ENCODE measurements at regions not wholly inside any gene's neighbourhood (a gene's known extent, or its start where the extent isn't known, plus 50 kb on each side); places are given as distances from the start of the nearest gene placed in this dataset.
"Not testable (repeated sequence)": the region's sequence is repeated elsewhere in the genome, so short reads cannot be mapped to it uniquely, and the experiment has no call there.

DNA sequence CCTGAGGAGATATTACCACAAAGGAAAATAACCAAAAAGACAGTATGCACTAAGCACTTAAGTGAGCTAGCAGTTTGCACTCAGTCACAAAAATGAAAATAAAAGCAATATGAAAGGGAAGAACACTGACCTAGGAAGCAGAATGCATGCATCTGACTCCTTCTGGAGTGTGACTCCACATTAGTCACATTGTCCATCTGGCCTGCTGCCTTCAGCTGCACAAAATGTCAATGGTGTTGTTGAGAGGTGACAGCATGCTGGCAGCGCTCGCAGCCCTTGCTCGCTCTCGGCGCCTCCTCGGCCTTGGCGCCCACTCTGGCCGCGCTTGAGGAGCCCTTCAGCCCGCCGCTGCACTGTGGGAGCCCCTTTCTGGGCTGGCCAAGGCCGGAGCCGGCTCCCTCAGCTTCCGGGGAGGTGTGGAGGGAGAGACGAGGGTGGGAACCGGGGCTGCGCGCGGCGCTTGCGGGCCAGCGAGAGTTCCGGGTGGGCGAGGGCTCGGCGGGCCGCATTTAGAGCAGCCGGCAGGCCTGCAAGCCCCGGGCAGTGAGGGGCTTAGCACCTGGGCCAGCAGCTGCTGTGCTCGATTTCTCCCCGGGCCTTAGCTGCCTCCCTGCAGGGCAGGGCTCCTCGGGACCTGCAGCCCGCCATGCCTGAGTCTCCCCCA, 874.8 kb downstream of the RAB28 start:
- TF ChIP-seq, protein P1, sequence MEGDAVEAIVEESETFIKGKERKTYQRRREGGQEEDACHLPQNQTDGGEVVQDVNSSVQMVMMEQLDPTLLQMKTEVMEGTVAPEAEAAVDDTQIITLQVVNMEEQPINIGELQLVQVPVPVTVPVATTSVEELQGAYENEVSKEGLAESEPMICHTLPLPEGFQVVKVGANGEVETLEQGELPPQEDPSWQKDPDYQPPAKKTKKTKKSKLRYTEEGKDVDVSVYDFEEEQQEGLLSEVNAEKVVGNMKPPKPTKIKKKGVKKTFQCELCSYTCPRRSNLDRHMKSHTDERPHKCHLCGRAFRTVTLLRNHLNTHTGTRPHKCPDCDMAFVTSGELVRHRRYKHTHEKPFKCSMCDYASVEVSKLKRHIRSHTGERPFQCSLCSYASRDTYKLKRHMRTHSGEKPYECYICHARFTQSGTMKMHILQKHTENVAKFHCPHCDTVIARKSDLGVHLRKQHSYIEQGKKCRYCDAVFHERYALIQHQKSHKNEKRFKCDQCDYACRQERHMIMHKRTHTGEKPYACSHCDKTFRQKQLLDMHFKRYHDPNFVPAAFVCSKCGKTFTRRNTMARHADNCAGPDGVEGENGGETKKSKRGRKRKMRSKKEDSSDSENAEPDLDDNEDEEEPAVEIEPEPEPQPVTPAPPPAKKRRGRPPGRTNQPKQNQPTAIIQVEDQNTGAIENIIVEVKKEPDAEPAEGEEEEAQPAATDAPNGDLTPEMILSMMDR (IDR thresholded peaks at IDR 0.05; ENCODE audit: low read depth, low read length, missing input control): not testable (repeated sequence)
- TF ChIP-seq ZBTB33 (IDR thresholded peaks at IDR 0.05); TAF1 (conservative IDR thresholded peaks at IDR 0.05); HNF4G (IDR thresholded peaks at IDR 0.05); REST (IDR thresholded peaks at IDR 0.05); SP1 (IDR thresholded peaks at IDR 0.05); RXRA (IDR thresholded peaks at IDR 0.05); RAD21 (IDR thresholded peaks at IDR 0.05); JUND (IDR thresholded peaks at IDR 0.05); FOXA2 (IDR thresholded peaks at IDR 0.05); GABPA (IDR thresholded peaks at IDR 0.05 in 1 of 2, conservative IDR thresholded peaks at IDR 0.05 in 1 of 2): not testable (repeated sequence)
- TF ChIP-seq, protein P2, sequence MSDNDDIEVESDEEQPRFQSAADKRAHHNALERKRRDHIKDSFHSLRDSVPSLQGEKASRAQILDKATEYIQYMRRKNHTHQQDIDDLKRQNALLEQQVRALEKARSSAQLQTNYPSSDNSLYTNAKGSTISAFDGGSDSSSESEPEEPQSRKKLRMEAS (IDR thresholded peaks at IDR 0.05): not testable (repeated sequence)
